ENCODE measurements at regions not wholly inside any gene's neighbourhood (a gene's known extent, or its start where the extent isn't known, plus 50 kb on each side); places are given as distances from the start of the nearest gene placed in this dataset.

- ChIA-PET RAD21 (ENCODE audit: low non-redundant PET in 1 of 2, low total read pairs in 2 of 2, uncharacterized antibody in 2 of 2, unreplicated experiment in 2 of 2) (no interaction called here), POLR2A (no interaction called here), CTCF (no interaction called here)
- Histone ChIP-seq H3K4me2 (ENCODE audit: low read length) (no peak overlapping the region), H3K79me2 (ENCODE audit: insufficient read depth, low read length) (no peaks in the 10 kb centered on the region), H3K4me3 (replicated peaks in 1 of 2; ENCODE audit: low read depth in 1 of 2, low read length in 2 of 2) (no peak overlapping the region), H3K36me3 (ENCODE audit: control insufficient read depth in 1 of 2, insufficient read depth in 2 of 2, low read length in 2 of 2) (no peaks in the 10 kb centered on the region), H3K27me3 (ENCODE audit: insufficient read depth, low read length) (no peaks in the 10 kb centered on the region), H4K20me1 (ENCODE audit: insufficient read depth) (no peaks in the 10 kb centered on the region), H3K9me3 (ENCODE audit: control insufficient read depth in 1 of 2, insufficient read depth in 1 of 2, low read depth in 1 of 2, low read length in 2 of 2) (no peaks in the 10 kb centered on the region), H3K9ac (ENCODE audit: low read length) (no peak overlapping the region), H2AFZ (ENCODE audit: low read depth, low read length, poor library complexity, severe bottlenecking) (no peak overlapping the region), H3K27ac (ENCODE audit: low read depth, low read length) (no peak overlapping the region), H3K4me1 (ENCODE audit: control insufficient read depth in 1 of 2, insufficient read depth in 2 of 2, low read length in 2 of 2) (no peaks in the 10 kb centered on the region), H3K9me2 (ENCODE audit: insufficient read depth) (no peaks in the 10 kb centered on the region)
- ATAC-seq (no peak), DNase-seq (ENCODE audit: low read depth, low spot score) (no peak)
- TF ChIP-seq YY1 (IDR thresholded peaks at IDR 0.05; ENCODE audit: extremely low read depth, insufficient replicate concordance, low read depth, low read length) (no peak), CTCF (IDR thresholded peaks at IDR 0.05 in 2 of 3, conservative IDR thresholded peaks at IDR 0.05 in 1 of 3; ENCODE audit: borderline replicate concordance in 1 of 3, insufficient read depth in 1 of 3, low read depth in 2 of 3, low read length in 2 of 3) (no peak), FOSL1 (IDR thresholded peaks at IDR 0.05; ENCODE audit: low read depth) (no peak), SRF (IDR thresholded peaks at IDR 0.05; ENCODE audit: low read depth) (no peak), ZBTB33 (IDR thresholded peaks at IDR 0.05; ENCODE audit: extremely low read depth, insufficient replicate concordance, low read length) (no peak), RAD21 (IDR thresholded peaks at IDR 0.05; ENCODE audit: low read depth) (no peak), CEBPB (IDR thresholded peaks at IDR 0.05; ENCODE audit: low read depth) (no peak), ATF3 (IDR thresholded peaks at IDR 0.05) (no peak), POLR2A (IDR thresholded peaks at IDR 0.05; ENCODE audit: borderline replicate concordance, extremely low read depth, insufficient read depth, insufficient read length) (no peak), ELF1 (IDR thresholded peaks at IDR 0.05; ENCODE audit: borderline replicate concordance, low read depth) (no peak), JUND (IDR thresholded peaks at IDR 0.05) (no peak), SIN3A (IDR thresholded peaks at IDR 0.05; ENCODE audit: low read depth) (no peak), POLR2AphosphoS5 (IDR thresholded peaks at IDR 0.05; ENCODE audit: low read depth, low read length) (no peak), EZH2phosphoT487 (IDR thresholded peaks at IDR 0.05; ENCODE audit: borderline replicate concordance) (no peak), EZH2 (IDR thresholded peaks at IDR 0.05) (no peak), ZNF274 (IDR thresholded peaks at IDR 0.05; ENCODE audit: low read depth, low read length) (no peak), CBX3 (IDR thresholded peaks at IDR 0.05; ENCODE audit: low read depth) (no peak)
- TF ChIP-seq, protein P1, sequence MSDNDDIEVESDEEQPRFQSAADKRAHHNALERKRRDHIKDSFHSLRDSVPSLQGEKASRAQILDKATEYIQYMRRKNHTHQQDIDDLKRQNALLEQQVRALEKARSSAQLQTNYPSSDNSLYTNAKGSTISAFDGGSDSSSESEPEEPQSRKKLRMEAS (IDR thresholded peaks at IDR 0.05): no peak
- TF ChIP-seq, protein P2, sequence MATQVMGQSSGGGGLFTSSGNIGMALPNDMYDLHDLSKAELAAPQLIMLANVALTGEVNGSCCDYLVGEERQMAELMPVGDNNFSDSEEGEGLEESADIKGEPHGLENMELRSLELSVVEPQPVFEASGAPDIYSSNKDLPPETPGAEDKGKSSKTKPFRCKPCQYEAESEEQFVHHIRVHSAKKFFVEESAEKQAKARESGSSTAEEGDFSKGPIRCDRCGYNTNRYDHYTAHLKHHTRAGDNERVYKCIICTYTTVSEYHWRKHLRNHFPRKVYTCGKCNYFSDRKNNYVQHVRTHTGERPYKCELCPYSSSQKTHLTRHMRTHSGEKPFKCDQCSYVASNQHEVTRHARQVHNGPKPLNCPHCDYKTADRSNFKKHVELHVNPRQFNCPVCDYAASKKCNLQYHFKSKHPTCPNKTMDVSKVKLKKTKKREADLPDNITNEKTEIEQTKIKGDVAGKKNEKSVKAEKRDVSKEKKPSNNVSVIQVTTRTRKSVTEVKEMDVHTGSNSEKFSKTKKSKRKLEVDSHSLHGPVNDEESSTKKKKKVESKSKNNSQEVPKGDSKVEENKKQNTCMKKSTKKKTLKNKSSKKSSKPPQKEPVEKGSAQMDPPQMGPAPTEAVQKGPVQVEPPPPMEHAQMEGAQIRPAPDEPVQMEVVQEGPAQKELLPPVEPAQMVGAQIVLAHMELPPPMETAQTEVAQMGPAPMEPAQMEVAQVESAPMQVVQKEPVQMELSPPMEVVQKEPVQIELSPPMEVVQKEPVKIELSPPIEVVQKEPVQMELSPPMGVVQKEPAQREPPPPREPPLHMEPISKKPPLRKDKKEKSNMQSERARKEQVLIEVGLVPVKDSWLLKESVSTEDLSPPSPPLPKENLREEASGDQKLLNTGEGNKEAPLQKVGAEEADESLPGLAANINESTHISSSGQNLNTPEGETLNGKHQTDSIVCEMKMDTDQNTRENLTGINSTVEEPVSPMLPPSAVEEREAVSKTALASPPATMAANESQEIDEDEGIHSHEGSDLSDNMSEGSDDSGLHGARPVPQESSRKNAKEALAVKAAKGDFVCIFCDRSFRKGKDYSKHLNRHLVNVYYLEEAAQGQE (IDR thresholded peaks at IDR 0.05; ENCODE audit: low read depth): no peak
- no TSS peak for BruUV-seq (replicated peaks)
- intact Hi-C loops (cut with micrococcal nuclease): loop anchor here (10.0 kb wide), 1 partner anchor 325 kb away; no protein-coding TSS in a partner anchor
Measured at GRCh38 chr4:107509615-107510014, 210.4 kb downstream of the PAPSS1 start.
